NCI-H2227 (cell line): ENCODE measurements at regions not wholly inside any gene's neighbourhood (a gene's known extent, or its start where the extent isn't known, plus 50 kb on each side); places are given as distances from the start of the nearest gene placed in this dataset.
A peak's percentile ranks its signal among the peaks of the same experiment; 100 is the strongest.

Experiments
- DNase-seq: peaks from one replicate; lab custom pipeline; 2025; ENCODE audit not compliant: unreplicated experiment; lab: John Stamatoyannopoulos, UW

DNA sequence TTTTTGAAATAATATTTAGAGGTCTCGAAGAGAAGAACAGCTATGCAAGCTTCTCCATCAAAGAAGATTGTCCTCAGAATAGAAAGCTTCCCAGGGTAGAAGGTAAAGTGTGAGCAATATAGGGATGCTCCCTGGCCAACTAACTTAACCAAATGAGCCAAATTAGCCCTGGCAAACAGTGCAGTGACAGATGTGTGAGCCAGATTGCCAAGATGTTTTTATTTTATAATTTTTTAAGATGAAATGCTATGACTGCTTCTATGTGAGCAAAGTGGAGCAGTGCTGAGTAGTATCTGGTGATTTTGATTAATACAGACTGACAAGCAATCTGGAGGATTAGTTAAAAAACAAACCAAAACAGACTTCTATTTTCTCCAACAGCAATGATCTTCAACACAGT lies 202.1 kb downstream of the NOVA1 start:
- no peak for DNase-seq

GRCh38 chr14:26394150-26394810 lies 203.6 kb downstream of the NOVA1 start:
- peak; percentile 24 for DNase-seq

GRCh38 chr14:26392498-26392897 lies 205.3 kb downstream of the NOVA1 start:
- no peak for DNase-seq

DNA sequence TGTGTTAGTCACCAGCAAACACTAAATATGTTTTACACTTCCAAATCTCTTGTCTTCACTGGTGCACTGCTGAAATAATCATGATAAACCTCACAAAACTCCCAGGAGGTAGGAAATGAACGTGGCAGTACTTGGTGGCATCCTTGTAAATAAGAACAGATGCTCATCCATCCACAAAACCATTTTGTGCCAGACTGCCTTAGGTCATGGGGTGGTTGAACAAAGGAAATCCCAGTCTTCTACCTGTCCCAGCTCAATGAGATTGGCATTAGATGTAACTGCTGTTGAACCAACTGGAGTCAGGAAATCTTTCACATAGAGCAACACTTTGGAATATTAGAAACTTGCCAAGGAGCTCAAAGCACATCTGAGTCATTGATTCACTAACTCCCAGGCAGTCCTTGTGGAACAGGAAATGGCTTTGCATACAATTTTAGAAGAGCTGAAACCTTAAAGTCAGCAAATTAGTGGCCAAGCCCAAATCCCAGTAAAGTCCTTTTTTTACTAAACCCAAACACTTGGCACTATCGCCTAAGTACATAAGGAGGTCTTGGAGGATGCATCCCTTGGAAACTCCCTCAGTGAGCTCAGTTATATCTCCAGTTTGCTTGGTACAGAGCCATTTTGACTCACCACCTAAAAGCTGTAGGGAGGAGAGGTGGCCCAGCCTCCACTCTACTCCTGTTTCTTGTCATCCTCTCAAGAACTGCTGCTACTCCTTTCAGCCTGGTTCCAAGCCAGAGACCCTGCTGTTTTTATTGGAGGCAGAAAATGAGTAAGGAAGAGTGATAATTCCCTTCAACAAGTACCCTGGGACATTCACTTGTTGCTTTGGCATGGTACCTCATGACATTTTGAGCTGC lies 208.0 kb downstream of the NOVA1 start:
- no peak for DNase-seq

DNA sequence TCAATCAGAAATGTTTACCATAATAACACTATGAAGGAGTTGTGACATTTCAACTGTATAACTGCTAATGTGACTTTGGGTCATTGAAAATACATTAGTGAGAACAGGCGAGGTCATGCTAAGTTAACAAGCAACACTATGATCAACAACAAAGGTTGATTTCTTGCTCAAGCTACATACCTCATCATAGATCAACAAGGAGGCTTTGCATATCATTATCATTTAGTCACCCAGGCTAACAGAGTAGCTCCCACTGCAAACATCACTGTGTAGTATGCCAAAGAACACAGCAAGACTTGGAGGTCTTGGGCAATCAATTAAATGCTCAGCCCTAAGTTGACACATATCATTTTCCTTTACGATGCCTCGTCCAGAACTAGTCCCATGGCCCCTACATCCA lies 212.5 kb downstream of the NOVA1 start:
- no peak for DNase-seq

GRCh38 chr14:26382901-26383685 lies 214.7 kb downstream of the NOVA1 start:
- no peak for DNase-seq

DNA sequence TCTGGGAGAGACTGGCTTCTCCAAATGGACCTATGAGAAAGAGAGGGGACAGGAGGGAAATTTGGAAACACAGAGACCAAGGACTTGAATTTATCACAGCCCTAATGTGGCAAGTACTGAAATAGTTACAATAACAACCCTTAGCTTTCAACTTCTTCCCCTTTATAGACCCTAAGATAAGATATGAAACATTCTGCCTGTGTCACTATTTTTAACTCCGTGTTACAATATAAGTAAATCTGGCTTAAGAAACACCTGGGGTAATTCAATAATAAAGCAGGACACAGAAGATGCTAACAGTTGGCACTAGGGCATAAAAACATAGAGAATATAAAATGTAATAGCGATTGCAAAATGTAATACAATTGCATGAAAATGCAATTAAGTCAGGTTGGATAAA lies 216.4 kb downstream of the NOVA1 start:
- no peak for DNase-seq

DNA sequence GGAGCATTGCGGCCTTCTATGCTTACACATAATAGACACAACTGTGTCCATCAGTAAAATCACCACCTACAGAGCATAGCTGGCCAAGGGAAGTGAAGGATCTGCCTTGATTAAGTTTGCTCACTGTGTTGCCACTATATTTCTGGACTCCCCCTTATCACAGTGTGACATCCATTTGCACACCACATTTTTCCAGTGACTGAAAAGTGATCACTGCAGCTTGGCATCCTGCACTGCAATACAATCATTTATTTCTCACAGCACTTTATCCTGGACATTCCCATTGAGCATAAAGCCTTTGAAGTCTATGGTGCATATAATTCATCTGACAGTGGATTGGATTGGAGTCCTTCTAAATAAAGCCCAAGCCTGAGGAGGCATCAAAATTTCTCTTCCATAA lies 217.2 kb downstream of the NOVA1 start:
- DNase-seq: no peak

DNA sequence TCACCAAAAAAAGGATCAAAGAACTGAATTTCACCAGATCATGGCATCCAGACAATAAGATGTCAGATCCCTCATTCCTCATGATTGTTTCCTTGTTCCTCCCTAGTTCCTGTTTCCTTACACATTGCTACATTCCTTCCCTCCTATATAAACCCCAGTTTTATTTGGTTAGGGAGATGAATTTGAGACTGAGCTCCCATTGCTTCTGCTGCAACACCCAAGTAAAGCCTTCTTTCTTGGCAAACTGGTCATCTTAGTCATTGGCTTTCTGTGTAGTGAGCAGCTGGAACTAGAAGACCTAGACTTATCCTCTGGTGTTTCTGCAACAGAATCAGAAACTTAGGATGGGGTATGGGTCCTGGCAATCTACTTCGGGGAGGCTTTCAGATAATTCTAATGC lies 217.9 kb downstream of the NOVA1 start:
- DNase-seq: no peak

GRCh38 chr14:26377150-26377549 lies 220.7 kb downstream of the NOVA1 start:
- DNase-seq: no peak

DNA sequence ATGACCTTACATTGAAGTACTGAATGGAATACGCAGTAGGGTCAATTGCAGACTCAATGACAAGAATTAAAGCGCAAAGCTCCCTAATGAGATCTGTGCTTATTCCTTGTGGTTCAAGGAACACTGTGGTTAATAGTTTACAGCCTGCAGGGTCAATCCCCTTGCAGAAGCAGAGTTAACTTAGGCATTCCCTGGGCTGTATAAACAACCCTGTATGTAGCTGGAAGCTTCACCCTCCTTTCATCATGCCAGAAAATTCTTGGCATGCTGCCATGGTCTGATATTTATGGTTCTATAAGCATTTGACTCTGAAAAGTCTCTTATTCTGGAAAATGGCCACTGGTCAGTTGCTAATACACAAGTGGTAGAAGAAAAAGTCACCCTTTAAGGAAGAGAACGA lies 227.7 kb downstream of the NOVA1 start:
- DNase-seq: peak; percentile 64

GRCh38 chr14:26363689-26364088 lies 234.1 kb downstream of the NOVA1 start:
- DNase-seq: no peak

GRCh38 chr14:26344596-26344995 lies 253.2 kb downstream of the NOVA1 start:
- DNase-seq: no peak

GRCh38 chr14:26339381-26339780 lies 258.5 kb downstream of the NOVA1 start:
- DNase-seq: no peak

DNA sequence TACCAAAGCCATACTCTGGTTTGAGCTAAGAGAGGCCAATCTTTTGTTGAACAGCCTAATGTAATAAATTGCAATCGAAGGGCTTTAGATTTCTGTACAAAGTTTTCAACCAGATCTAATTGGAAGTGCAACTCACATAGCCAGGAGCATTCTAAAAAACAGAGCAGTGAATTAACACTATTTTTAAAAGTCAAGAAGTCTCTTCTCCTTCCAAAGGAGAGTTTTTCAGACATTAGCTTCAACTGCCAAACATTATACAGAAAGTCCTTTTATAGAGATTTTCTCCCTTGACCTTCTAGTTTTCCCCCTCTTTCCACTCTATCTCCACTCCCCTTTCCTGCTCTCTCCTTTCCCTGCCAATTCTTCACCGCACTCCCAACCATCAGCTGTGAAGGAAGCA lies 259.6 kb downstream of the NOVA1 start:
- DNase-seq: no peak

DNA sequence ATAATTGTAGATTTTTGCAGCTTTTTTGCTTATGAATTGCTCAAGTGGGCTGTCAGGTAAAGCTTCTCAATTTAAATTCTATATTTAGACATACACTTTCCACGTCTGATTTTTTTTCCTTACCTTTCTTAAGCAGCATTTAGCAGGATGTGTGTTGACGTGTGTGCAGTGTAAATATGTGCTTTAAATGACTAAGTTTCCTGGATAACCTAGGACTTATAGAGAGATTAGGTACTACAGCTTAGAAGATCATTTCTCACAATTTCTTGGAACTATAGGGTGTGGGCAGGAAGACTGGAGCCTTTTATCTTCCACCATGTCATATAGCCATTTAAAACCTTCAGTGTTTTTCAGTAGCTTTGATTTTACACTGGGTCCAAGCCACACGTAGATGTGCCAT lies 263.5 kb downstream of the NOVA1 start:
- DNase-seq: no peak

DNA sequence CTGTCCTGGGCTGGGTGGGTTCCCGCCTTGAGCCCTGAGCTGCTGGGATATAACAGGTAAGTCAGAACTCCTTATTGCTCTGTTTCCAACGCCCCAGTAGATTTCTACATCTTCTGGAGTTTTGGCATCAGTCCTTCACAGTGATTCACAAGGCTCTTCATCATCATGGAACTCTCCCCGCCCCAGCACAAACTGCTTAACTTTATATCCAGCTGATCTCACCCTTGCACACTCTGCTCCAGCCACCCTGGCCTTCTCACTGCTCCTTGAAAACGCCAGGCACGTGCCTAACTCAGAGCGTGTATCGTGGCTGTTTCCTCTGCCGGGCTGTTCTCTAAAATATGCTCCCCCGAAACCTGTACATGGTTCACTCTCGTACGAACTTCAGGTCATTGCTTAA lies 264.9 kb downstream of the NOVA1 start:
- DNase-seq: no peak

DNA sequence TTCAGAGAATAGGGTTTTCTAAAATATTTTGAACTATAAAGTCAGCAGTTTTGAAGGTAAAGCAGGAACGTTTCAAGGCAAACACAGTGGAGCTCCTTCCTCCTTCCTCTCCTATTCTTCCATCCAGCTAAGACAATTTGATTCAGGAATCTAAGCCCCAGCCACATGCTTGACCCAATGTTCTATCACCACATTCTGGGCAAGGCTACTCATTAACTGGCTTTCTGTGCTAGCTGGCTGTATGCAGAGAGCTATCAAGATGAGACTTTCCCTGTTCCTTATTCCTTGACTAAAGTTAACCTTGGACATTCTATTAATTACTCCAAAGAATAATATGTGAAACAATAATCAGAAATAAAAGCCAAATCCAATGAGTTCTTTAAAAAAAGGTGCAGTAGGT lies 266.9 kb downstream of the NOVA1 start:
- DNase-seq: no peak

GRCh38 chr14:26328791-26329190 lies 269.0 kb downstream of the NOVA1 start:
- no peak for DNase-seq

GRCh38 chr14:26323869-26324268 lies 274.0 kb downstream of the NOVA1 start:
- DNase-seq: no peak

- DNase-seq: no peak
Measured at GRCh38 chr14:26320886-26321285, 276.9 kb downstream of the NOVA1 start.
